ENCODE measurements at regions not wholly inside any gene's neighbourhood (a gene's known extent, or its start where the extent isn't known, plus 50 kb on each side); places are given as distances from the start of the nearest gene placed in this dataset.

GRCh38 chr3:181313335-181313734, 323.8 kb upstream of the DNAJC19 start (continued):
- TF ChIP-seq ZNF462 (CRISPR knock-in tag; IDR thresholded peaks at IDR 0.05) (no peak), NANOG (IDR thresholded peaks at IDR 0.05; ENCODE audit: borderline replicate concordance) (no peak)

GRCh38 chr3:181311186-181311585, 321.6 kb upstream of the DNAJC19 start:
- Mint-ChIP-seq H3K27ac (no peak overlapping the region), H3K4me1 (peaks cover 14% of the 10 kb centered on the region), H3K4me3 (no peak overlapping the region), H3K27me3 (ENCODE audit: insufficient read depth, low read depth, poor library complexity) (peaks cover 2% of the 10 kb centered on the region), H3K36me3 (ENCODE audit: low read depth) (no peaks in the 10 kb centered on the region), H3K9me3 (0 out of 3 replicates have a peak, but pooled peaks cover 2% of the 10 kb centered on the region)
- no peaks in the 10 kb centered on the region for H3K9me2 ChIP-seq (ENCODE audit: insufficient read depth)
- no peaks in the 10 kb centered on the region for H3K27me3 ChIP-seq (ENCODE audit: insufficient read depth)
- DNase-seq (ENCODE audit: low spot score) (no peak), ATAC-seq (no peak)
- H3K4me1 ChIP-seq (ENCODE audit: insufficient read depth): peaks cover 11% of the 10 kb centered on the region; the same call in 1 of the 2 replicates
- no peak overlapping the region for H3K4me3 ChIP-seq
- H3K4me2 ChIP-seq: no peak overlapping the region
- no peaks in the 10 kb centered on the region for H4K20me1 ChIP-seq (replicated peaks; ENCODE audit: insufficient read depth)
- no peaks in the 10 kb centered on the region for H3K79me2 ChIP-seq (replicated peaks; ENCODE audit: insufficient read depth)
- no peak overlapping the region for H2AFZ ChIP-seq
- no peaks in the 10 kb centered on the region for H3K36me3 ChIP-seq (ENCODE audit: insufficient read depth)
- no peak overlapping the region for H3K27ac ChIP-seq (ENCODE audit: low read depth)
- H3F3A ChIP-seq (replicated peaks; ENCODE audit: low read depth): no peaks in the 10 kb centered on the region
- no peak for TF ChIP-seq NANOG (IDR thresholded peaks at IDR 0.05; ENCODE audit: borderline replicate concordance)
- TF ChIP-seq STAT1 (IDR thresholded peaks at IDR 0.05; ENCODE audit: unreplicated experiment): no peak
- TF ChIP-seq CREB1 (CRISPR knock-in tag; IDR thresholded peaks at IDR 0.05; ENCODE audit: low read depth): no peak
- no peak for TF ChIP-seq EZH2phosphoT487 (IDR thresholded peaks at IDR 0.05; ENCODE audit: unreplicated experiment)
- TF ChIP-seq JUNB (IDR thresholded peaks at IDR 0.05; ENCODE audit: unreplicated experiment): no peak
- no peak for TF ChIP-seq ZNF462 (CRISPR knock-in tag; IDR thresholded peaks at IDR 0.05)
- TF ChIP-seq ZNF114 (CRISPR knock-in tag; IDR thresholded peaks at IDR 0.05): no peak
- TF ChIP-seq POLR2AphosphoS5 (IDR thresholded peaks at IDR 0.05; ENCODE audit: low read depth): no peak
- TF ChIP-seq ETS1 (IDR thresholded peaks at IDR 0.05): no peak
- TF ChIP-seq ZNF331 (CRISPR knock-in tag; IDR thresholded peaks at IDR 0.05; ENCODE audit: low read depth): no peak

Measured in GM23338 (cell line).